ENCODE measurements at regions not wholly inside any gene's neighbourhood (a gene's known extent, or its start where the extent isn't known, plus 50 kb on each side); places are given as distances from the start of the nearest gene placed in this dataset.

DNA sequence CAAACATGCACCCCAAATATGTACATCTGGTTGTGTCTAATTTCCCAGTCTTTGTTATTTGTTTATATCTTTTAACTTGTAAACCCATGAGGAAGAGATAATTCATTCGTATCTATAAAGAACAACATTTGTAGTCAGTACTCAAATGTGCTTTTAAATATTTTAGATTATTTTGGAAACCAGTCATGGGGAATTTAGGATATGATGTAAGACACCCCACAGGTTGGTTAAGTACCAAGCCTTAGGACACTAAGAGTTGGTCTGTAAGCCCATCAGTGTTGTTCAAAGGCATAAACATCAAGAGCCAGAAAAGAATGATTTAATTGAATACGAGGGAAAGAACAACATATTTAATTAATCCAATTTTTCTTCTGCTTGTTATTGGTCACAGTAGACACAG, 421.1 kb upstream of the SEMA3C start:
- CTCF ChIA-PET = no interaction called here
- no peak for DNase-seq (ENCODE audit: low spot score)
- POLR2A ChIA-PET (ENCODE audit: low non-redundant PET) = no interaction called here
- H3K27ac ChIP-seq = no peak overlapping the region
- TF ChIP-seq, protein P1, sequence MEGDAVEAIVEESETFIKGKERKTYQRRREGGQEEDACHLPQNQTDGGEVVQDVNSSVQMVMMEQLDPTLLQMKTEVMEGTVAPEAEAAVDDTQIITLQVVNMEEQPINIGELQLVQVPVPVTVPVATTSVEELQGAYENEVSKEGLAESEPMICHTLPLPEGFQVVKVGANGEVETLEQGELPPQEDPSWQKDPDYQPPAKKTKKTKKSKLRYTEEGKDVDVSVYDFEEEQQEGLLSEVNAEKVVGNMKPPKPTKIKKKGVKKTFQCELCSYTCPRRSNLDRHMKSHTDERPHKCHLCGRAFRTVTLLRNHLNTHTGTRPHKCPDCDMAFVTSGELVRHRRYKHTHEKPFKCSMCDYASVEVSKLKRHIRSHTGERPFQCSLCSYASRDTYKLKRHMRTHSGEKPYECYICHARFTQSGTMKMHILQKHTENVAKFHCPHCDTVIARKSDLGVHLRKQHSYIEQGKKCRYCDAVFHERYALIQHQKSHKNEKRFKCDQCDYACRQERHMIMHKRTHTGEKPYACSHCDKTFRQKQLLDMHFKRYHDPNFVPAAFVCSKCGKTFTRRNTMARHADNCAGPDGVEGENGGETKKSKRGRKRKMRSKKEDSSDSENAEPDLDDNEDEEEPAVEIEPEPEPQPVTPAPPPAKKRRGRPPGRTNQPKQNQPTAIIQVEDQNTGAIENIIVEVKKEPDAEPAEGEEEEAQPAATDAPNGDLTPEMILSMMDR (conservative IDR thresholded peaks at IDR 0.05; ENCODE audit: low read depth) = no peak

DNA sequence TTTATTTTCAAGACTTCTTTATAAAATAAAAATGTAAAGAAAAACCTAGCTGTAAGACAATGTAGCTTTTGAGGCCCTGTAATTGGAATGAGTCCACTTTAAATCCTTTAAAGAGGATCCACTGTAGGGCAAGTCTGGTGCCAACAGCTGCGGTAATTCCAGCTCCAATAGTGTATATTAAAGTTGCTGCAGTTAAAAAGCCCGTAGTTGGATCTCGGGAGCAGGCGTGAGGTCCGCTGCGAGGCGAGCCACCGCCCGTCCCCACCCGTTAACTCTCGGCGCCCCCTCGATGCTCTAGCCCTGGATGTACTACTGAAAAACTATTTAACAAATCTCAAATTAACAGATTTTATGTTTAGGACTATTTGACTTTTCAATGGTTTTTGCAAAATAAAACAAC, 414.7 kb upstream of the SEMA3C start:
- CTCF ChIA-PET = interaction anchor here (0.6 kb wide), 1 partner anchor 513 kb away, joined by 4 read pairs; no protein-coding TSS in a partner anchor
- TF ChIP-seq, protein P1 (conservative IDR thresholded peaks at IDR 0.05; ENCODE audit: low read depth) = no peak
- DNase-seq (ENCODE audit: low spot score) = no peak
- POLR2A ChIA-PET (ENCODE audit: low non-redundant PET) = no interaction called here
- H3K27ac ChIP-seq = no peak overlapping the region

DNA sequence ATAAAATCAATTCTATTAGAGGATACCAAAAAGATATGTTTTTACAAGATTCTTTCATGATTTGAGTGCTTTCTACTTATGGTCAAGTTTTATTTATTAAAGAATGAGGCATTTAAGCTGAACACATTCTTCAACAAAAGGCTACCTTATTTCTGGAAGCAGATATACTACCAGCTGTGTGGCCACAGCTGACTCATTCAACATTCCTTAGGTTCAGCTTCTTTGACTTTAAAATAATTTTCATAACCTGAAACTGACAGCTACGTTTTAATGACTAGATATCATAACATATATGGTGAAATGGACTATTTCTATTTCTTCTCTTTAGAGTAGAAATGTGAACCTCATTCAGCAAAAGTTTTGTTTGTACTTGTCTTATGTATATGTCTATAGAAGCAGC, 414.2 kb upstream of the SEMA3C start:
- TF ChIP-seq, protein P1 (conservative IDR thresholded peaks at IDR 0.05; ENCODE audit: low read depth) = no peak
- peak; percentile 18 for DNase-seq (ENCODE audit: low spot score)
- no peak overlapping the region for H3K27ac ChIP-seq
- CTCF ChIA-PET = interaction anchor here (0.6 kb wide), 1 partner anchor 513 kb away, joined by 4 read pairs; no protein-coding TSS in a partner anchor
- POLR2A ChIA-PET (ENCODE audit: low non-redundant PET) = no interaction called here

DNA sequence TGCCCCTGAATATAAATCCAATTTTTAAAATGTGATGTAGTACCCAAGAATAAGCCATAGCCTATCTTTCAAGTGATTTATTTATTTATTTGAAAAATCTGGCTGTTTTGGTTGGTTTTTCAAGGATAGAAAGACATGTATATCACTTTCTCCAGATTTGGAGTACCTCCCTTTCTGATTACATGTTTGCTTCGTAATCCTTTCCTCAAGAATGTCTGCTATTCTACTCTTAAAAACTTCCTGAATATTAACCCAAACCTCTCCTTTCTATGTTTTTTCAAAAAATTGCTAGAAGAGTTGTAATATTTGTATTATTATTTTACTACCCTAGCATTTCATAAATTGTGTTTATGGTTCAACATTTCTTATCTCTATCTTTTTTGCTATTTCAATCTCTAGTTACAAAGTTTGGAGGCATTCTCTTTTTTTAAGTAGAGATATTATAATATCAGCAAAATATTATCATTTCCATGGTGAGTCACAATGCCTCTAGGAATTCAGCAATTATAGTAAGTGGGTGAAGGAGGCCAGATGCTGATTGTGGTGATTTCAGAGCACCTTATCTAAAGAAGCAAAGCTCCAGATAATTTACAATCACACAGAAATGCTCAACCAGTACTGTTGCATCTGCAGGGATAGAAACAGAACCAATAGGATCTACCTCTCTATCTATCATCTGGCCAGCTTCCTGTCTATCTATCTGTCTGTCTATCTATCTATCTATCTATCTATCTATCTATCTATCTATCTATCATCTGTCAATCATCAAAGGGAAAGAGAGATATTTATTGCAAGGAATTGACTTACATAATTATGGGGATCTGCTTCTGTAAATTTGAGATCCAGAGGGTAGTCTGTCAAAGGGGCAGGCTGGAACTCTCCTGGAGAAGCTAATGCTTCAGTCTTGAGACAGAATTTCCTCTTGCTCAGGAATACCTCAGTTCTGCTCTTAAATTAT, 412.5 kb upstream of the SEMA3C start:
- POLR2A ChIA-PET (ENCODE audit: low non-redundant PET) = no interaction called here
- H3K27ac ChIP-seq = no peak overlapping the region
- TF ChIP-seq, protein P1 (conservative IDR thresholded peaks at IDR 0.05; ENCODE audit: low read depth) = no peak
- CTCF ChIA-PET = no interaction called here
- DNase-seq (ENCODE audit: low spot score) = no peak

DNA sequence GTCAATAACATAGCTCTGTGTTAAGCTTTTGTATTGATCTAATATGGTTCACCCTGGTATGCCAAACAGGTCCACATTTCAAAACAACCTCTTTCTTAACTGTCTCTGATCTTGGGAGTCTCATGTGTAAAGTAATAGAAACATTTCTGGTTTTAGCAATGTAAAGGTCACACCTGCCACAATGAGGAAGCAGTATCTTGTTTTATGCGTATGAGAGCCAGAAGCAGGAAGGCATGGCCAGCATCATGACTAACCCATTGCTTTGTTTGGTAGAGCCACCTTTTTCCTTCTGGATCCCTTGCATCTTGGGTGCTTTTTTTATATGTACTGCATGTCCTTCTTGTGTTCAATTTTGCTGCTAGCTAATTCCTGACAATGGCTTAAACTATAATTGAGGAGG, 411.3 kb upstream of the SEMA3C start:
- DNase-seq (ENCODE audit: low spot score) = no peak
- ChIA-PET POLR2A (ENCODE audit: low non-redundant PET) (no interaction called here), CTCF (interaction anchor here (0.7 kb wide), 1 partner anchor 10 kb away, joined by 3 read pairs; no protein-coding TSS in a partner anchor)
- no peak overlapping the region for H3K27ac ChIP-seq
- TF ChIP-seq, protein P1 (conservative IDR thresholded peaks at IDR 0.05; ENCODE audit: low read depth) = no peak

DNA sequence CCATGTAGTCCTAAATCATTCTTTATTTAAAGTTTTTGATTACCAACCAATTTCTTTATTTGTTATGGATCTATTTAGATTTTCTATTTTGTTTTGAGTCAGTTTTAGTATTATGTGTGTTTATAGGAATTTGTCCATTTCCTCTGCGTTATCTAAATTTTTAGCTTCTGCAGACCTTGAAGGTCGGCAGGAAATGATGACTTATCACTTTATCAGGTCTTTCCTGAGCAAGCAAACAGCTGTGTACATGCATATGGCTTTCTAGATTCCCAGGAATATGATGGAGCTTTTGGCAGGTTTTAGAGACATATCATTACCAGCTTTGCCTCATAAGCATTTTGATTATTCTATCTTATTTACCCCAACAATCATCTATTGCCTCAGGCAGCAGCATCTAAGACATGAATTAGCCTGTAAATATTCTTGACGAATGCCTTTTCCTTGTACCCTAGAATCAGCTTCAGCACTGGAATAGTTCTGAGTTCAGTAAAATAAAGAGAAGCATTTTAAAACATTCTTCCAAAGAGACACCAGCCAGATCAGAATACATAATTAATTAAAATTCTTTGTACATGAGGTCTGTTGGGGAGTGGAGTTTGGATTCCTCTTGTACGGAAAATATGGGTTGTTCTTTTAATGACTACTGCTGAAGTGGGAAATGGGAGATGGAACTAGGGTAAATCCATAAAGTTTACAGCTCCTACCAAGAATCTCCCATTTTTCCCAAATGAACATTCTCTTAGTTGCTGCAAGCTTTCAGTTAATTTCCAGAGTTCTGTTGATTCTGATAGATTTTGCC, 408.8 kb upstream of the SEMA3C start:
- POLR2A ChIA-PET (ENCODE audit: low non-redundant PET) = no interaction called here
- CTCF ChIA-PET = interaction anchor here (0.7 kb wide), 1 partner anchor 1594 kb away, joined by 3 read pairs; no protein-coding TSS in a partner anchor
- H3K27ac ChIP-seq = no peak overlapping the region
- TF ChIP-seq, protein P1 (conservative IDR thresholded peaks at IDR 0.05; ENCODE audit: low read depth) = no peak
- DNase-seq (ENCODE audit: low spot score) = no peak
